GM18505 (cell line): ENCODE measurements at regions not wholly inside any gene's neighbourhood (a gene's known extent, or its start where the extent isn't known, plus 50 kb on each side); places are given as distances from the start of the nearest gene placed in this dataset.

Source experiments
- ATAC-seq: cut with Tn5 transposase; IDR thresholded peaks from one replicate; pipeline ENCODE4 v1.9.1; 2021; ENCODE audit not compliant: unreplicated experiment
- POLR2A ChIP-seq: IDR thresholded peaks from 4 replicates; pipeline ENCODE4 v1.6.1; 2011; ENCODE audit warnings: borderline replicate concordance; ENCODE audit not compliant: insufficient read depth, insufficient read length; ENCODE audit errors: extremely low read depth

GRCh38 chr20:56875052-56875659, 246.1 kb downstream of the TFAP2C start:
- no peak for ATAC-seq
- TF ChIP-seq POLR2A: no peak

- no peak for TF ChIP-seq POLR2A
- no peak for ATAC-seq
Measured at GRCh38 chr20:56875803-56876202, 246.7 kb downstream of the TFAP2C start.

GRCh38 chr20:56885521-56885920, 256.4 kb downstream of the TFAP2C start:
- no peak for TF ChIP-seq POLR2A
- no peak for ATAC-seq

GRCh38 chr20:56890011-56890410, 260.9 kb downstream of the TFAP2C start:
- no peak for TF ChIP-seq POLR2A
- ATAC-seq: no peak

- TF ChIP-seq POLR2A: no peak
- no peak for ATAC-seq
Measured at GRCh38 chr20:56893226-56893917, 264.3 kb downstream of the TFAP2C start.

GRCh38 chr20:56896447-56896846, 267.3 kb downstream of the TFAP2C start:
- ATAC-seq: no peak
- no peak for TF ChIP-seq POLR2A

- no peak for TF ChIP-seq POLR2A
- ATAC-seq: no peak
Measured at GRCh38 chr20:56897318-56897957, 268.3 kb downstream of the TFAP2C start.

GRCh38 chr20:56897958-56898349, 268.8 kb downstream of the TFAP2C start:
- no peak for ATAC-seq
- TF ChIP-seq POLR2A: no peak

GRCh38 chr20:56899506-56899905, 270.4 kb downstream of the TFAP2C start:
- no peak for ATAC-seq
- TF ChIP-seq POLR2A: no peak

GRCh38 chr20:56900252-56900651, 271.1 kb downstream of the TFAP2C start:
- TF ChIP-seq POLR2A: no peak

GRCh38 chr20:56903421-56903820, 274.3 kb downstream of the TFAP2C start:
- ATAC-seq: no peak
- no peak for TF ChIP-seq POLR2A

More at GRCh38 chr20:56900252-56900651, 271.1 kb downstream of the TFAP2C start:
- no peak for ATAC-seq

- no peak for TF ChIP-seq POLR2A
- no peak for ATAC-seq
Measured at GRCh38 chr20:56903858-56904257, 274.8 kb downstream of the TFAP2C start.

GRCh38 chr20:56909918-56910714, 281.0 kb downstream of the TFAP2C start:
- ATAC-seq: no peak
- TF ChIP-seq POLR2A: no peak
